Duodenal mucosa (tissue), 2 donors: ENCODE measurements at regions not wholly inside any gene's neighbourhood (a gene's known extent, or its start where the extent isn't known, plus 50 kb on each side); places are given as distances from the start of the nearest gene placed in this dataset.

Source experiments
- H3K27ac ChIP-seq: one replicate; pipeline ENCODE4 v1.7.0; 2013; ENCODE audit warnings: low read depth, low read length
- H3K27me3 ChIP-seq, 2 donors: one replicate each; pipeline ENCODE4 v1.7.0; 2013; ENCODE audit warnings: low read length in 2 of 2, control low read depth in 1 of 2; ENCODE audit not compliant: insufficient read depth in 2 of 2, control insufficient read depth in 1 of 2
- H3K36me3 ChIP-seq, 2 donors: one replicate each; pipeline ENCODE4 v1.7.0; 2013; ENCODE audit warnings: low read length in 2 of 2, control low read depth in 1 of 2; ENCODE audit not compliant: insufficient read depth in 2 of 2, control insufficient read depth in 1 of 2
- H3K4me1 ChIP-seq, 2 donors: one replicate each; pipeline ENCODE4 v1.7.0; 2013; ENCODE audit warnings: low read length in 2 of 2, control low read depth in 1 of 2; ENCODE audit not compliant: insufficient read depth in 2 of 2, control insufficient read depth in 1 of 2
- H3K4me3 ChIP-seq, 2 donors: one replicate each; pipeline ENCODE4 v1.7.0; 2013; ENCODE audit warnings: low read length in 2 of 2, low read depth in 1 of 2
- H3K9ac ChIP-seq, 2 donors: one replicate each; pipeline ENCODE4 v1.7.0; 2013; ENCODE audit warnings: low read length in 2 of 2, low read depth in 1 of 2
- H3K9me3 ChIP-seq, 2 donors: one replicate each; pipeline ENCODE4 v1.7.0; 2013; ENCODE audit warnings: low read length in 2 of 2, control low read depth in 1 of 2; ENCODE audit not compliant: control insufficient read depth in 1 of 2

DNA sequence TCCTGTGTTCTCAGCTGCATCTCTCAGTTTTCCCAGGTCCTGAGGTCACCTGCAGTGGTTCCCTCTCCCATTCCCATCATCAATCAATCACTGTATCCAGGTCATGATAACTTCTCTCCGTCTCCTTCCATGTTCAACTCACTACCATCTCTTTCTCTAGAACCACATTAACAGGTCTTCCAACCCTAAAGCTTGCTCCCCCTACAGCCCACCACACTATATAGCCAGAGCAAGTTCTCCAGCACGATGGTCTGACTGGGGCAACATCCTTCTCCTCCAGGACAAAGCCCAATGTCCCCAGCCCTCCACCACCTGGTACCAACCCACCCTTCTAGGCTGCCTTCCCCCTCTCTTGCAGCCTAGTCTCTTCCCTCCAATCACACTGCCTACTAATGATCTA lies 241.6 kb downstream of the CDK5RAP2 start:
- Histone ChIP-seq H3K9me3 (no peaks in the 10 kb centered on the region), H3K36me3 (no peaks in the 10 kb centered on the region), H3K9ac (no peak overlapping the region), H3K4me1 (no peaks in the 10 kb centered on the region), H3K27ac (no peak overlapping the region), H3K4me3 (no peak overlapping the region), H3K27me3 (no peaks in the 10 kb centered on the region)

DNA sequence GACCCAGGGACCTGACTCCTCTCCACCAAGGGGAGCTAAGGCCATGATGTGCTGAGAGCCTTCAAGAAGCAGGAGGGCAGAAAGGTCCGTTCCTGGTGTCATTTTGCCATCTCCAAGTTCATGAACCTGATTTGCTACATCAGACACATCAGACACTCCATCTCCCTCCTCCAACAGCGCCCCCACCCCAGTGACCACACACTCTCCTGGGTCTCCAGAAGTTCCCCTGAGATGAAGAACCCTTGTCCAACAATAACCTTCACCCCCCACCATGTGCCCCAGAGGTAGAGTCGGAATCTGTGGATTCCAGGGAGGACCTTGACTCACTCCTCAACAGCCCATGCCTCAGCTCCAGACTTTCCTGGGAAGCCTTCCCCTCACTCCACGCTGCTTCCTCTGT lies 242.8 kb downstream of the CDK5RAP2 start:
- no peak overlapping the region for H3K4me3 ChIP-seq
- H3K9me3 ChIP-seq = no peaks in the 10 kb centered on the region
- no peak overlapping the region for H3K9ac ChIP-seq
- H3K4me1 ChIP-seq = no peaks in the 10 kb centered on the region
- no peaks in the 10 kb centered on the region for H3K27me3 ChIP-seq
- H3K36me3 ChIP-seq = no peaks in the 10 kb centered on the region
- H3K27ac ChIP-seq = no peak overlapping the region

- H3K9me3 ChIP-seq = no peaks in the 10 kb centered on the region
- no peaks in the 10 kb centered on the region for H3K27me3 ChIP-seq
- H3K27ac ChIP-seq = no peak overlapping the region
- no peak overlapping the region for H3K4me3 ChIP-seq
- H3K36me3 ChIP-seq = no peaks in the 10 kb centered on the region
- H3K4me1 ChIP-seq = no peaks in the 10 kb centered on the region
- no peak overlapping the region for H3K9ac ChIP-seq
Measured at GRCh38 chr9:120336753-120337090, 243.2 kb downstream of the CDK5RAP2 start.

DNA sequence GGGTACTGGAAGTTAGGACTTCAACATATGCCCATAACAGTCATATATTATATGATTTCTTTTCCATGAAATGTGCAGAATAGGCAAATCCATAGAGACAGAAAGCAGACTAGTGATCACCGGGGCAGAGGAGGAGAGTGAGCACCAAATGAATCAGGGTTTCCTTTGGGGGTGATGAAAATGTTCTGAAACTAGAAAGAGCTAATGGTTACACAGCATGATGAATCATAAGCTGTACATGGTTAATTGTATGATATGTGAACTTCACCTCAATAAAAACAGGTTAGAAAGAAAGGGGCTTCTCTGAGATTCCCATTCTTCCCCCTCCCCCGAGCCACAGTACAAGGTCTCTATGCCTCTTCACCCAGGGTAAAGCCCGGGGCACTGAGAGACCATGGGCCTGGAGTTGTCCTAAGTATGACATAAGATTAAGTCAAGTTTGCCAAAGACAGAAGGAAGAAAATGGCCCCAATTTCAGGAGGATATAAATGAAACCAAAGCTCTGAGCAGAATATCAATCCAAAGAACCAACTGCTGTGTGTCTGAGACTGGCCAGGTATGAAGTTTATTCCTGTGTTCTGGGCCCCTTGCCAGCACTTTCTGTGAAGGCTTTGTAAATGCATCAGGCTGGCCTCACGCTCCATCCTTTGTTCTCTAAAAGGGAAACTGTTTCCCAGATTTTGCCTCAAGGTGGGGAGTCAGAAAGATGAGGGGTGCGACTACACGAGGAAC lies 243.8 kb downstream of the CDK5RAP2 start:
- no peaks in the 10 kb centered on the region for H3K9me3 ChIP-seq
- H3K27ac ChIP-seq = no peak overlapping the region
- H3K4me3 ChIP-seq = no peak overlapping the region
- no peaks in the 10 kb centered on the region for H3K4me1 ChIP-seq
- no peaks in the 10 kb centered on the region for H3K27me3 ChIP-seq
- H3K9ac ChIP-seq = no peak overlapping the region
- no peaks in the 10 kb centered on the region for H3K36me3 ChIP-seq

DNA sequence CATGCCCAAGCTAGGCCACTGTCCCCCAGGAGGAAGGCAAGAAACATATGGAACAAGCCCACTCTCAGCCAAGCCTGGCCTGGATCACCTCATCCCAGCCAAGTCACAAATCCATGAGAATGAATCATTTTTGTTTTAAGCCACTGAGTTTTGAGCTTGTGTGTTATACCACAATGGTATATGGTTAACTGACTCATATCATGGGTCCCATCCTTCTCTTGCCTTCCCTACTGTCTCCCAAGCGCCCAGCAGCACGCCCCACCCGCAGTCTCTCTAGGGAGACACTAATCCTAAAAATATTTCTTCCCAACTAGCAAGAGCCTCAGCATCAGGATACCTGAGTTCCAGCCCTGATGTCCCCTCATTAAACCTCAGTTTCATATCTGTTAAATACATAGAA lies 248.1 kb downstream of the CDK5RAP2 start:
- Histone ChIP-seq H3K27me3 (no peaks in the 10 kb centered on the region), H3K36me3 (no peaks in the 10 kb centered on the region), H3K4me3 (no peak overlapping the region), H3K27ac (no peak overlapping the region), H3K9me3 (no peaks in the 10 kb centered on the region), H3K4me1 (no peaks in the 10 kb centered on the region), H3K9ac (no peak overlapping the region)

DNA sequence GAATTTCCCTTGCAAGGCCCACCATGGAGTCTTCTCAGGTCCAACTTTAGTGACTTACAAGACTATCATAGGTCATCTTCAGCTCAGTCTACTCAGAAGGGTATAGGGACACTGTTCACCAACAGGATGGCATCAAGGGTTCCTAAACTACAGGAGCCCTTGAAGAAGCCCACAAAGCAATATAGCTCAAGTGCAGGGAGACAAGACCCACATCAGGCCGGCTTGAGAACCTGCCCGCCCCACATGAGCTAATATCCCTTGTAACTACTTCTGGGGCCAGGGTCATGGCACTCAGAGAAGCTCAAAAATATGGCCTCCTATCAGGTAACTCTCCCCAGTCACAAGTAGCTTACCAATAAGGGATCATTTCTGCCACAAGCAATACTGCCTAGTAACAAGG lies 249.9 kb downstream of the CDK5RAP2 start:
- no peaks in the 10 kb centered on the region for H3K4me1 ChIP-seq
- no peaks in the 10 kb centered on the region for H3K27me3 ChIP-seq
- no peaks in the 10 kb centered on the region for H3K36me3 ChIP-seq
- H3K9me3 ChIP-seq = no peaks in the 10 kb centered on the region
- no peak overlapping the region for H3K4me3 ChIP-seq
- H3K27ac ChIP-seq = no peak overlapping the region
- no peak overlapping the region for H3K9ac ChIP-seq

DNA sequence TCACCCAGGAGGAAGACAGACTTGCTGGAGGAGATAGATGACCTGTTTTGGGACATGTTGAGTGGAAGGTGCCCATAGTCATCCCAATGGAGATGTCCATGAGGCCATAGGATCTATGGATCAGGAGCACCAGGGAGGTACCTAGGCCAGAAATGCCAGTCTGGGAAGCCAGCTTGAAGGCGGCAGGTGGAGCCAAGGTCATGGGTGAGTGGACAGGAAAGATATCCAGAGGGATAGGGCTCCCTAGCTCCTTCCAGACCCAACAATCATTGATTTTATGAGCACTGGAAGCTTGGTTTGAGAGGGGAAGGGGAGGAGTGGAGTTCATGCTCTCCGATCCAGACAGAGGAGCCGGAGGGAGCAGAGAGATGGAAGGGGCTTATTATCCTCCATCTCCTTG lies 252.6 kb downstream of the CDK5RAP2 start:
- H3K27me3 ChIP-seq = no peaks in the 10 kb centered on the region
- H3K4me3 ChIP-seq = no peak overlapping the region
- H3K27ac ChIP-seq = no peak overlapping the region
- no peaks in the 10 kb centered on the region for H3K9me3 ChIP-seq
- no peak overlapping the region for H3K9ac ChIP-seq
- no peaks in the 10 kb centered on the region for H3K36me3 ChIP-seq
- no peaks in the 10 kb centered on the region for H3K4me1 ChIP-seq

- H3K36me3 ChIP-seq = no peaks in the 10 kb centered on the region
- H3K4me3 ChIP-seq = no peak overlapping the region
- no peaks in the 10 kb centered on the region for H3K27me3 ChIP-seq
- H3K27ac ChIP-seq = no peak overlapping the region
- no peaks in the 10 kb centered on the region for H3K9me3 ChIP-seq
- H3K4me1 ChIP-seq = no peaks in the 10 kb centered on the region
- H3K9ac ChIP-seq = no peak overlapping the region
Measured at GRCh38 chr9:120326049-120326693, 253.8 kb downstream of the CDK5RAP2 start.

GRCh38 chr9:120324996-120325642 lies 254.8 kb downstream of the CDK5RAP2 start:
- H3K27ac ChIP-seq = no peak overlapping the region
- H3K9ac ChIP-seq = no peak overlapping the region
- no peaks in the 10 kb centered on the region for H3K9me3 ChIP-seq

DNA sequence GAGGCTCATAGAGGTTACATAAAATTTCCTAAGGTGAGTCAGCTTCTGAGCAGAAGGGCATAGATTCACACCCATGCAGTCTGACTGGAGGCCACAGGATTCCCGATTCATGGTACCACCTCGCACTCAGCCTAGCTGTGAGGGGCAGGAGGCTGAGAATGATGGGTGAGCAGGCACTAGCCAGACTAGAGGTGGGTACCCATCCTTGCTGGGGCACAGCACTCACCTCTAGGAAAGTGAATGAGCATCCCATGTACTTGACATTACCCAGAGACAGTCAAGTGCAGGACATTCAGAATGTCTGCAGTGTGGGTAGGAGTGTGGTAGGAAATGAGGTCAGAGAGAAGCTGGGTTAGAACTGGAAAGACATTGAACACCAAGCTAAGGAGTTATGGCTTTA lies 255.5 kb downstream of the CDK5RAP2 start:
- H3K9me3 ChIP-seq = no peaks in the 10 kb centered on the region
- H3K27me3 ChIP-seq = no peaks in the 10 kb centered on the region
- H3K4me1 ChIP-seq = no peaks in the 10 kb centered on the region
- no peak overlapping the region for H3K27ac ChIP-seq
- no peak overlapping the region for H3K4me3 ChIP-seq
- H3K9ac ChIP-seq = no peak overlapping the region
- H3K36me3 ChIP-seq = no peaks in the 10 kb centered on the region

More at GRCh38 chr9:120324996-120325642, 254.8 kb downstream of the CDK5RAP2 start:
- Histone ChIP-seq H3K4me3 (no peak overlapping the region), H3K27me3 (no peaks in the 10 kb centered on the region), H3K36me3 (no peaks in the 10 kb centered on the region), H3K4me1 (no peaks in the 10 kb centered on the region)
